Ramos (cell line): ENCODE measurements at regions not wholly inside any gene's neighbourhood (a gene's known extent, or its start where the extent isn't known, plus 50 kb on each side); places are given as distances from the start of the nearest gene placed in this dataset.

ENCODE experiments used
- in situ Hi-C: fragments of 300-500 bp; cut with MboI; formaldehyde crosslinking; loops from one replicate; pipeline ENCODE4 v1.14.3; 2022; ENCODE audit warnings: low sequenced_read_pairs; ENCODE audit not compliant: unreplicated experiment

GRCh38 chr4:23741681-23742191 is 148.1 kb downstream of the PPARGC1A start:
- in situ Hi-C loops: no loop called here

DNA sequence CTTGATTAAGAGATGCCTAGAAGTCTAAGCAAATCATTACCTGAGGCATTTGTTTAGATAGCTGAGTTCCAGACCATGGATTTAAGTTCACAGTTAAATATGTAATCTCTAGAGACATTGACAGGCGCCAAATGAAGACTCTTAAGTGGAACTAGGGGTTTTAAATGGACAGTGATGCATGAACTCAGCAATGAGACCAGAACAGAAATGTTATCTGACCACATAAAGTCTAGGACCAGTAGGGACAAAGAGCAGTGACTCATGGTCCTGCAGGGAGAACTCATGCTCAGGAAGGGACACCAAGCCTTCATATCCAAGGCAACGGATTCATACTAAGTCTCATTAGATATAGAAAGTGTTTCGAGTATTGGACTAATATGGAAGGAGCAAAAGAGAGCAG is 152.3 kb downstream of the PPARGC1A start:
- in situ Hi-C loops: no loop called here

DNA sequence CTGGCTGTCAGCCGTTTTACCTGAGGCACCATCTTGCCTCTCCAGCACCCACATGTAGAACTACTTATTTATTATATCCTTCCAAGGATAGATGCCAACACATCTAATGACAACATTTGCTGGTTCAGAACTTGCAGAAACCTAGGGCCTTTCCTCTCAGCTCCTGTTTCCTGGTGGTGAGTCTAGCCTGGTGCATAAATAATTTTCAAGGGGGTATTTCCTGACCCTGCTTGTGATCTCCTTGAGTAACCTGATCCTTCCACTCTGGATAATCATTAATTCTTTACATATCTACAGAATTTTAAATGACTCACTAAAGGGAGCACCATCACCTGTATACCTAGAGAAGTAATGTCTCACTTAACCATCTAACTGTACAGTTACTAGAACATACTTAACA is 153.4 kb downstream of the PPARGC1A start:
- in situ Hi-C loops: no loop called here

DNA sequence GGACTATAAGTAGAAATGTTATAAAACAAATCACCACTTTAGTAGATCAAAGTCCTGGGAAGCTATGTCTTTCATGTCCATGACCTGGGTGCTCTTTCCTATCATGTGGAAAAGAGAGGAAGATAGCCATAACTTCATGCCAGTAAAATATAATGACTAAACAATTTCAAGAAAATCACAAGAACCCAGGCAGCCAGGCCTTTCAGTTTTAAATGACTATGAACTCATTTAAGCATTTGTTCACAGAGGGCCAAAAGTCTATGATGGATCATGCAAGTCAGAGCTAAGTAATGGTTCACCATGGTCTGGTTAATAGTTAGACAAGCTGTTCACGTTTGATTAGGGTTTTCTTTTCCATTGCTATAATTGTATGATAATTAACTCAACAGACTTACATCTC is 155.8 kb downstream of the PPARGC1A start:
- in situ Hi-C loops: no loop called here

- in situ Hi-C loops: no loop called here
Measured at GRCh38 chr4:23733476-23733875, 156.4 kb downstream of the PPARGC1A start.

GRCh38 chr4:23730998-23731397 is 158.8 kb downstream of the PPARGC1A start:
- in situ Hi-C loops: no loop called here

DNA sequence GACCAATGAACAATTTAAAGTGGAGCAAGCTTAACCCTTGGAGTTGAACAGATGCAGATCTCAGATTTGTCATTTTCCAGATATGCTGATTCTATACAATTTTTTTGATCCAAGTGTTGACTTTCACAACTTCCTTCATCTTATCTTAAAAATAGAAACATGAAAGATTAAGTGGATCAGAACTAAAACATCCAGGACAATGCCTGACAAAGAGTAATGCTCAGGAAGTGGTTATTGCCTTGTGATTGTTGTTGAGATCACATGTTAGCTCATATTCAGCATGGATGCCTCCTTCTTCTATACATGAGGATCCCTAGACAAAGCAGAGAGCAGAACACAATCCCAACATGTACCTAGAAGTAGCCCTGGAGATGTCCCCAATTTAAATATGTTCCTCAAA is 160.9 kb downstream of the PPARGC1A start:
- in situ Hi-C loops: no loop called here

GRCh38 chr4:23728393-23728792 is 161.5 kb downstream of the PPARGC1A start:
- in situ Hi-C loops: no loop called here

DNA sequence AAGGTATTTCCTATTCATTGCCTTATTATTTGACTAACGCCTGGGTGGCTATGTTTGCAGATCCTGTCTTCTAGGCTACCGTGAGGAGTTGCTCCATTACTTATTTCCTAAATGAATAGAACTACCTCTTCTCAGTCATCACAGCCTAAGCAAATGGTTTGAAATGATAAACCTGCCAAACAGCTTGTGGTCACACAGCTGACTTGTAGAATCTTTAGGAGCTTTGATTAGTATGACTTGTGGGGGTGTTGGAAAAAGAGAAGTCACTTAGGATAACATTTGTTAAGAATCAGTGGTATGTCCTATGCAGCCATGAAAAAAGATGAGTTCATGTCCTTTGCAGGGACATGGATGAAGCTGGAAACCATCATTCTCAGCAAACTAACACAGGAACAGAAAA is 169.3 kb downstream of the PPARGC1A start:
- in situ Hi-C loops: no loop called here

DNA sequence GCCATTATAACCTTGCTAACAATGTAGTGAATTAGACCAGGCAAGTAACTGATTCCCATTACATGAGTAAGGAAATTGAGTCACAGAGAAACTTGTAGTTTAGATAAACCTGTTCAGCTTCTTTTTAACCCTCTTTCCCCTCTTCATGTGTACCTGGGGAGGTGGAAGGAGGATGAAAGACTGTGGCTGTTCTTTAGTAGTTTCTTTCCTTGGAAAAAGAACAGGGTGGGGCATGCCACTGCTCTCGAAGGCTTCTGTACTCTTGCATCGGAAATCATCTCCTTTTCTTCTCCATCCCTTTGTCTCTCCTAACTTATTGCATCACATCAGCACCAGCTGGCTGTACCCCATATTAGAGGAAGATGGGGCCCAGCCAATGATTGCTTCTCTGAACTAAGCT is 171.4 kb downstream of the PPARGC1A start:
- in situ Hi-C loops: no loop called here

- in situ Hi-C loops: no loop called here
Measured at GRCh38 chr4:23717528-23718248, 172.2 kb downstream of the PPARGC1A start.

- in situ Hi-C loops: no loop called here
Measured at GRCh38 chr4:23710298-23710697, 179.5 kb downstream of the PPARGC1A start.

GRCh38 chr4:23707652-23708026 is 182.2 kb downstream of the PPARGC1A start:
- in situ Hi-C loops: no loop called here

DNA sequence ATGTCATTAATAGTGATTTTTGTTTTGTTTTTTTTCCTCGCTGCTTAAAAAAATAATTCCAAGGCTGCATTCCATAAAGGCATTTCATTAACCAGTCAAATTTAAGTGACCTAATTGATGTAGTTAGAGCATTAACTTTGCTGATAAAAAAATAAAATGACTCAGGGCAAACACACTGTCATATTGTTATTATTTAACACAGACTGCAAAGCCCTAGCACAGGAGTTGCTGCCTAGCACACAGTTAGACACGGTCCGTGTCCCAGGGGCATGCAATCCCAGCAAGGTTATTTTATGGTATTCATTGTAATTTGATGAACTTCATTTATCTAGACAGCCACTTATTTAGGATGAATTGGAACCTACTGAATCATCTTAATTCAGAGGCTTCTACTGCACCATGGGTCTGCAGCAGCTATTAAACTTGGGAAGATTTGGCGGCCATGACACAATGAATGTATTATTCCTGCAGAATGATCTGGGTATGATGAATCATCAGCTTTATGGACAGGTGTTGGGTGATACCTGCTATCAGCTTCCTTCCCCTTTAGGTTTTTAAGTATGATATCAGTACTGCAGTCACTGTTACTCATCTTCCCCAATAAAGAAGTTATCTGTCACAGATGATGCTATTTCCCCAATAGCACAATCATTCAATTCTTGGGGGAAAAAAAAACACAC is 182.7 kb downstream of the PPARGC1A start:
- in situ Hi-C loops: no loop called here

- in situ Hi-C loops: no loop called here
Measured at GRCh38 chr4:23700197-23700596, 189.7 kb downstream of the PPARGC1A start.

GRCh38 chr4:23697722-23698121 is 192.1 kb downstream of the PPARGC1A start:
- in situ Hi-C loops: no loop called here

GRCh38 chr4:23697001-23697528 is 192.8 kb downstream of the PPARGC1A start:
- in situ Hi-C loops: no loop called here

DNA sequence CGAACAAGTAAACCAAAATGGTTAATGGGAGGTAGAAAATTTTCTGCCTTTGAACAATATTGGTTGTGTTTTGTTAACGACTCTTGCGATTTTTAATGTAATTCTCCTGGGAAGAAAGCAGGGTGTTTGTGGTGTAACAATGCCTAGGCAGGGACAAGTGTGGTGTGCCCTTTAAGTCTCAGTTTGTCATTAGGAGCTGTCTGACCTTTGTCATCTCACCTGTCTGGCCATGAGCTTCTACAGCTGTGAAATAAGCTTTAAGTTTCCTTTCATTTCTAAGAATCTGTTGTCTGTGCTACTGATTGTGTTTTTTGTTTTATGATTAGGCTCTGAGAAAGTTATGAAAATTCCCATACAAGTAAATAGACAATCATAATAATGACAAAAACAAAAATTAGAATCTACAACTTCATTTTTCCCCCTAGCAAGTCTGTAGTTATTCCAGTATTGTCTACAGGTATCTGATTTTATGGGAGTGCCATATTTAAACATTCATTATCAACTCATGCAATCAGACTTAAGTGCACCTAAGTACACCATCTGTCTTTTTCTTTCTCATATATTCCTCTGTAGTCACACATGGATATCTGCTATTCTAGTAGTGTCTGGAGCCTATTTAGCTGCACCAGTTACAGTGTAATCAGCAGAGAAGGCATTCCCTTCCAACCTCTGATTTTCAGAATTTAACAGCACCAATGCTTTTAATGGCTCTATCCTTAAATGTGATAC is 203.5 kb downstream of the PPARGC1A start:
- in situ Hi-C loops: no loop called here

DNA sequence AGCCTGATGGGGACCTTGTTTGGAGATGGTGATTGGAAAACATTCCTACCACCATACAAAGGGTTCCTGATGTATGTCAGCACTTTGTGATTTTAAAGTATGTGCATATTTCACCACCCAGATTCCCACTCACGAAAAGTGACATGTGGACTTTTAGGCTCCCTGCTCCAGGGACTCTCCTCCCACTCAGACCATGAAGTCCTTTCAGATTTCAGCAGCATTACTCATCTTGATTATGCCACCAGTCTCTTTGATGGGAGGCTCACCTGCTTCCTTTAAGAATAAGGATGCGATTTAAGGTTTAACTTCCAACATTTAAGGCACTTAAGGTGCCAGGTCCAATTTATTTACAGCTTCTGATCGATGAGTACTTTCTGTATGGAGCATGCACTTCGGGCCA is 204.4 kb downstream of the PPARGC1A start:
- in situ Hi-C loops: no loop called here

DNA sequence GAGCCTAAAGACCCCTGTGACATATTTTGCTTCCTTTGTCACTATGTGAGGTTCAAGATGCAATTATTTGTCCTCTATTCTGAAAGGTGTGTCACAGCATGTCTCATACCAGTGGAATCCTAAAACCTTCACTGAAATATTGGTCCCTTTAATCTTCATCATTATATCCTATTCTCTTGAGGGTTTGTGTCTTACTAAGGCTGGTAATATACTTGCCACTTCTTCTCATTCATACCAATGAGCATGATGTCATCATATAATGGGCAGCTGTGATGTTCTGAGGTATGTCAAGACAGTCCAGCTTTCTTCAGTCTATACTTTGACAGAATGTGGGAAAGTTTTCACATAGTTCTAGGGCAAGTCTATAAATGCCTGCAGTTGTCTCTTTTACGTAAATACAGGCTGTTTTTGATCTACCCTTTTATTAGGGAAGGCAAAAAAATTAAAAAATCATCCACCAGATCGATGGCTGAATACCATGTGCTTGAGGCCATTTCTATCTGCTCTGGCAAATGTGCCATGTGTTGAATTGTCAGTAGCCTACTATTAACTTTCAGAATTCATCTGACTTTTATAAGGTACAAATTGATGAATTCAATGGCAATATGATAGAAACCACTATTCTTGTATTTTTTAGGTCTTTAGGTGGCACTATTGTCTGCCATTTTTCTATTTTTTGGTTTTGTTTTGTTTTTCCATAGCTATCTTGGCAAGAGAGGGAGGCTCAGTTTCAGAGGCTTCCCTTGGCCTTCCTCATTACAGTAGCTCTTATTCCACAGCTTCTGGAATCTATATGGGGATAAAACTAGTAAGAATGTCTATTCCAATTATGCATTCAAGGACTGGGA is 209.0 kb downstream of the PPARGC1A start:
- in situ Hi-C loops: no loop called here
